T1000 (cell line): ENCODE measurements at regions not wholly inside any gene's neighbourhood (a gene's known extent, or its start where the extent isn't known, plus 50 kb on each side); places are given as distances from the start of the nearest gene placed in this dataset.

Source experiments
- DNase-seq: peaks from one replicate; lab custom pipeline; 2025; ENCODE audit warnings: mixed read lengths; lab: John Stamatoyannopoulos, UW

DNA sequence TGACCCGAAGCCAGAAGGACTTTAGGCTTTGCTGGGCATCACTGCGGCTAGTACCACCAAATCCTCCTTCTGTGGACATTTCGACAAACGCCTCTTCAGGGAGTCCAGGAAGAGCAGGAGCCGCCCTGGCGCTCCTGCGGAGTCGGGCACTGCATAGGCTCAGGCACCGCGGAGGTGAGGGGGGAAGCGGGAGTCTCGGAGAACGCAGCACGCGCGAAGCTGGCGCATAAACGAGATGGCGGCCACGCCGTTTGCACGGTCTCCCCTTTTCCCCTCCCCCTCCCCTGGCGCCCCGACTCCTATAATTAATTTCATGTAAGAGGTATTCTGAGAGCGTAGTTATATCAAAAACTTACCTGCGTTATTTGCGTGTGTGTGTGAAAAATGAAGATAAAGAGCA lies 137.8 kb upstream of the GAS1 start:
- DNase-seq = no peak

- DNase-seq = no peak
These were observed 138.2 kb upstream of the GAS1 start for GRCh38 chr9:87085521-87085920.

- DNase-seq = no peak
These were observed 139.0 kb upstream of the GAS1 start for GRCh38 chr9:87086221-87086818.

DNA sequence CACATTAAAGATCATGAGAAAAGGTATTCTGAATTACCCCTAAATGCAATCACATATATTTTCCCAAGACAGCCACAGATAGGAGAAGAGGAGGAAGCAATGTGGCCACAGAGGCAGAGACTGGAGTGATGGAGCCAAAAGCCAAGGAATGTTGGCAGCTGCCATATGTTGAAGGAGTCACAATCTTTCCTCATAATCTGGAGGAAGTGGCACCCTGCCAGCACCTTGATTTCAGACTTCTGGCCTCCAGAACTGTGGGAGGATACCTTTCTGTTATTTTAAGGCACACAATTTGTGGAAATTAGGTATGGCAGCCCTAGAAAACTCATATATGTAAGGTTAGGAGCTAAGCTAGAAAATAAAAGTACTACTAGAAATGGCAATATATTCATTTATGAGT lies 139.9 kb upstream of the GAS1 start:
- DNase-seq = no peak

DNA sequence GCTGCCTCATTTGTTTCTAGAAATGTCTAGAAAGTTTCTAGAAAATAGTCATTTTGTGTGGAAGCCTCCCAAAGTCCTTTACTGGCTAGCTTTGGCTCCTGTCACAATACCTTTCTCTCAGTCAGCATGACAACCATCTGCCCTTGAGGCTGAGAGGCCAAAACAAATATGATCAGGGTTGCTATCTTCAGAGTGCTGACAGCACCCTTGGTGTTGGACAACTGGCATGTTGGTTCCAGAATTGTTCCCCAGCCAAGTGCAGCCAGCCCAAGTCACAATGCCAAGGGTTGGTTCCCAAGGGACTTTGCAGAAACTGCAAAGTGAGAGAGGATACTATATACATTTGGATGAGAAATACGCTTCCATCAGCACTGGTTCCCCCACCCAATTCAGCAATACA lies 140.9 kb upstream of the GAS1 start:
- no peak for DNase-seq

DNA sequence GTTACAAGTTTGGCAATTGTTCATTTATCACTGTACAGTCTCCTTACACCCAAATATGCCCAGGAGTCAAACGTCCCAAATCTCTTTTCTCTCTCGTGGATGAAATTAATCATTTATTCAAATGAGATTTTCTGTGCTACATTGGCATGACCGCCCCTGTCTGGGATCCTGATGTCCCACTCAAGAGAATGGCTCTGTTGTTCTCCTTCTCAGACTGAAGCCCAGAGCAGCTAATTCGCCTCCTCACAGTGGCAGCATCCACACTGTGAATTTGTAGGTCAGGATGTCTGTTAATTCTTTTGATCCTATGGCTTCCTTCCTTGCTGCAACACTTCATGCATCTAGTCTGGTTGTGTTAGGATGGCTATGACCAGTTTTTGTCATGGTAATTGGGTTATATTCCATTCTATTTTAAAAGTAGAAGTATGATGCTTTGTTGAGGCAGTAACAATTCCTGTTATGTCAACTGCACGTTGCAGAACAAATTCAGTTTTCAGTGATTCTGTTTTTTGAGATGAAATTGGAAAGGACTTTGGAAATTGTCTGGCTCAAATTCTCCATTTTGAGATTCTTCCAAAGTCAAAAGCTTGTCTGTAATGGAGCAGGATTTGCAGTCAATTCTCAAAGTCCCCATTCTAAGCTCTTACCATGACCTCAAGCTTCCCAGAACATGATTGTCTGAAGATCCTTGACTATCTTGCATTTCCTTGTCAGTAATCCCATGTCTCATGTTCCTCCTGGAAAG lies 141.5 kb upstream of the GAS1 start:
- no peak for DNase-seq

GRCh38 chr9:87089506-87089905 lies 142.2 kb upstream of the GAS1 start:
- no peak for DNase-seq

GRCh38 chr9:87089929-87090328 lies 142.6 kb upstream of the GAS1 start:
- no peak for DNase-seq

DNA sequence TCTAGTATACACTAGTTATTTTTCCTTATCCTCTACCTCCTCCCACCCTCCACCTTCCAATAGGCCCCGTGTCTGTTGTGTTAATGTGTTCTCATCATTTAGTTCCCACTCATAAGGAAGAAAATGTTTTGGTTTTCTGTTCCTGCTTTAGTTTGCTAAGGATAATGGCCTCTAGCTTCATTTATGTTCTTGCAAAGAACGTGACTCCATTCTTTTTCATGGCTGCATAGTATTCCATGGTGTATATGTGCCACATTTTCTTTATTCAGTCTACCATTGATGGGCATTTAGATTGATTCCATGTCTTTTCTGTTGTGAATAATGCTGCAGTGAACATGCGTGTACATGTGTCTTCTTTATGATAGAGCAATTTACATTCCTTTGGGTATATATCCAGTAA lies 146.5 kb upstream of the GAS1 start:
- no peak for DNase-seq

- DNase-seq = no peak
These were observed 148.6 kb upstream of the GAS1 start for GRCh38 chr9:87095951-87096350.

DNA sequence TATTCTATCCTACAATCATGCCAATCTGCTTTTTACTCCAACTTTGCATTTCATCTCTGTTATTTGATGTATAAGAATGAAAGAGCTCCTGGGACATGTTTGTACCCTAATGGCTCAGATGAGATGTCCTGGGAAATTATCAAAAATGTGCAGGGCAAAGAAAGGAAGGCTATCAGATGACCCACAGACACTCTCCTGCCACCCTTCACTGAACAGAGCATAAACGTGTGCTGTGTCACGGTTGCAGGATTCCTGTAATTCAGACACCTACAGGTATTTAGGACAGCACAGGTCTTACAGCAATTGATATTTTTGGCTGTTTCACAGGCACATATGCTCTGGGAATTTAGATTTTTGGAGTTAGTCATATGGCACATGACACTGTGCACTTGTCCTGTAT lies 149.2 kb upstream of the GAS1 start:
- DNase-seq = no peak

GRCh38 chr9:87097238-87097637 lies 149.9 kb upstream of the GAS1 start:
- no peak for DNase-seq

GRCh38 chr9:87099407-87099806 lies 152.1 kb upstream of the GAS1 start:
- no peak for DNase-seq

DNA sequence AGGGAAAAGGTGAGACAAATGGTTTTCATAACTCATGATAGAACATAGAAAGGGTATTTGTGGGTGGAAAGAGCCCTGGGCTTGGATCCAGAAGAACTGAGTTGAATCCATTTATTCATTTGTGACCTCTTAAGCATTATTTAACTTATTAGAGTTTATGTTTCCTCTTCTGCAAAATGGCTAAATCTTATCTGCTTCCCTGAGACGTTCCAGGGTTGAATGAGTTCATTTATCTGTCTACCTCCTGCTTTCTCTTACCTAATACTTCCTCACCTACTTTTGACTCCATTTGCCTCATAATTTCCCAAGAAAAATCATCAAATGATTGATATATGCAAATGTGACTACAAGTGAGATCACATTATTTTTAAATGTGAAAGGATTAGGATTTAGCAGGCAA lies 152.7 kb upstream of the GAS1 start:
- DNase-seq = no peak

DNA sequence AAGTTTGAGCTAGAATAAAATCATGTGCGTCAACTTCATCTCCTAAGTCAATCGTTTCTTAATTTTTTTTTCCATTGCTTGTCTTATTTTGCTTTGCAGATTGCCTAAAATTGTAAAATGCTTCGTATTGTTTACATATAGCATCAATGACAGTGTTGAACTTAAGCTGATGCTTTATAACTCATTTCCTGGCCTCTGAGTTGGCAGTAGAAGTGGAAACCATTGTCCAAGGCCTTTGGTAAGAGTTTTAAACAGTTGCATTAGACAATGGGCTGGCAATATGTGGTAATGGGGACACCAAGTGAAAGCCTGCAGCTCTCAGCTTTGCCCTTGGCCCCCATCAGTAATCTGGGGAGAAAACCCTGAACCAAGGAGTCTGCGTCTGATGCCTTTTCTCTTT lies 154.8 kb upstream of the GAS1 start:
- no peak for DNase-seq

DNA sequence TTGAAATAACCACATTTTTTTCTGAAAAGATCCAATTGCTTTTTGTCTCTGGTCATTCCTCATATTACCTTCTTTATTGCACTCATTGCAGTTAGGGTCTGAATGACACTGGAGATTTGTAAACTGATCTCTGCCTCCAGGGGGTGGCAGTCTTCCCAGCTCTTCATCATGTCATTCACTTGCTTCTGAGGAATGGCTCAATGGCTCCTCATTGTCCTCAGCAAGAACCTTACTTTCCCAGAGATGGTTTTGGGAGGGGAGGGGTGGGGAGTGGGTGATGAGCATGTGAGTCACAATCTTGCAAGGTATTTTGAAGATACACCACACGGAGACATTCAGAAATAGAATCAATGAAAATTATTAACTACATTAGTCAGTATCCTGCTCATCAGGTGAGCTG lies 159.8 kb upstream of the GAS1 start:
- DNase-seq = no peak

- no peak for DNase-seq
These were observed 161.4 kb upstream of the GAS1 start for GRCh38 chr9:87108661-87109060.

- no peak for DNase-seq
These were observed 161.9 kb upstream of the GAS1 start for GRCh38 chr9:87109231-87109631.

DNA sequence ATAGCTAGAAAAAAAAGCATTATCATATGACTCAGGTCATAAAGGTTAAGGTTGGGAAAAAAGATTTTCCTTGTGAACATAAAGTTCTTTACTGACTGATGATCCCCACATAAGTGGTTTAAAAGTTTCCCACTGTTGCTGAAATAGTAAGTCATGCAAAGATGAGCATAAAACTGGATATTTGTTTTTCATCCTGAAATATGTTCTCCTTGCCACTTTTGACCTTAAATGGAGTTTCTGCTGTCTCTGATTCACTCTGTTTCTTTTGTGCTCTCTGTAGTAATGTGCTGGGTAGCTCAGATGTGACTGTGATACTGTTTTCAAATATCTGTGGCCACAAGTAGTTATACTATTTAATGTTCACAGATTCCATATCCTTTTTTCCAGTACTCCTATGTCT lies 162.5 kb upstream of the GAS1 start:
- DNase-seq = no peak

DNA sequence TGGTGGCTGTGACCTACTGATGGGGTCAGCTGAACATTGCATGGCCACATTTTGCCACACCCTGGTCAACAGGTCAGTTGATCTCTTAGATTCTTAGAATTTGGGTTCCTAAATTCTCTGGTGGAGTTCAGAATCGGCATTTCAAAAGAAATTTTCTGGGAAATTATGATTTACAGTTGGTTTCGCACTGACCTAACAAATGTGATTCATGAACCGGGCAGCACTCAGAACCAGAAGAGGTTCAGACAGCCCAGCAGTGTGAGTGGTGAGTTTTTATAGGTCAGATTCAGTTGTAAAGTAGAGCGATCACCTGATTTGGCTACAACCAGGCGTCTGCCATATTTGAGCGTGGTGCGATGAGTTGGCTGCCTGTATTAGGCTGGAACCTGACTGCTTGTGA lies 163.7 kb upstream of the GAS1 start:
- no peak for DNase-seq

- DNase-seq = no peak
These were observed 165.3 kb upstream of the GAS1 start for GRCh38 chr9:87112656-87113055.

DNA sequence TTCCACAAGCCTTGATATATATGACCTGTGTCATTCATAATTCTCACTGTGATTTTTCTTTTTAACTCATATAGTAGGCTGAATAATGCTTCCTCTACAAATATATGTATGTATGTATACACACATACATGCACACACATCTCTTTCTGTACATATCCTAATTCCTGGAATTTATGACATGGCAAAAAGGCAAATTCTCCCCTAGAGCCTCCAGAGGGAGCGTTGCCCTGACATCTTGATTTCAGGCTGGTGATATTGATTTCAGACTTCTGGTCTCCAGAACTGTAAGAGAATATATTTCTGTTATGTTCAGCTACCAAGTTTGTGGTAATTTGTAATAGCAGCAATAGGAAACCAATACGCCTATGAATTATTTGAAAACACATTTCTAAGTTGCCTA lies 166.6 kb upstream of the GAS1 start:
- DNase-seq = no peak

DNA sequence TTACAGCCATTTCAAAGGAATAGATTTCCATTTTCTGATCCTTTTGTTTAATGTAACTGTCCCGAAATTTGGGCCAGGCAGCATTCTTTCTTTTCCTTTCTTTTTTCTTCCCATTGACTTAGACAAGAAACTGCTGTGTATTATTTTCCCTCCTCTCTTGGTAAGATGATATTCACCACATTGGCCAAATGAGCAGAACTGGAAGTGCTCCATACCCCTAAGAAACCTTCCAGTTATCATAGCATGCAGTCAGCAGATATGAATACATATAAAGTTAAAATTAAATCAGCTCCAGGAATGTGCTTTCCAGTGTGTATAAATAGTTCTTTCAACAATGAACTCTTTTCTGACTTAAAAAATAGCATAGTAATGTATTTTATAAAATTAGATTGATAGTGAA lies 168.5 kb upstream of the GAS1 start:
- no peak for DNase-seq

DNA sequence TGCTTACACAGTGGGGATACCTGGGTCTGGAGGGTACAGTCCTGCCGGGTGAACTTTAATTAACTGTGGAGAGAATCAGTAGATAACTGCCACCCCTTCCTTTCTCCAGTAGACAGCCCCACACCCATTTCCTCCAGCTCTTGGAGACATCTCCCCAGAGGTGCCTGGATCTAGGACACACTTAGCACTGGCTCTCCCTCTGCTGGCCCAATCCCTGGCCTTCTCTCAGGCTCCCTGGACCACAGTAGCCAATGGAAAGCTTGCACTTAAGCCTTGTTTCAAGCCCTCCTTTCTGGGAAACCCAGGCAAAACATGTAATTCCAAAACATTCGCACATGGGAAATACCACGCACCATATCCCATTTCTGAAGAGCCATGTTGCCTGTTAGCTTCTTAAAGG lies 169.2 kb upstream of the GAS1 start:
- no peak for DNase-seq
